ENCODE measurements at regions not wholly inside any gene's neighbourhood (a gene's known extent, or its start where the extent isn't known, plus 50 kb on each side); places are given as distances from the start of the nearest gene placed in this dataset.
"Not testable (repeated sequence)": the region's sequence is repeated elsewhere in the genome, so short reads cannot be mapped to it uniquely, and the experiment has no call there.

DNA sequence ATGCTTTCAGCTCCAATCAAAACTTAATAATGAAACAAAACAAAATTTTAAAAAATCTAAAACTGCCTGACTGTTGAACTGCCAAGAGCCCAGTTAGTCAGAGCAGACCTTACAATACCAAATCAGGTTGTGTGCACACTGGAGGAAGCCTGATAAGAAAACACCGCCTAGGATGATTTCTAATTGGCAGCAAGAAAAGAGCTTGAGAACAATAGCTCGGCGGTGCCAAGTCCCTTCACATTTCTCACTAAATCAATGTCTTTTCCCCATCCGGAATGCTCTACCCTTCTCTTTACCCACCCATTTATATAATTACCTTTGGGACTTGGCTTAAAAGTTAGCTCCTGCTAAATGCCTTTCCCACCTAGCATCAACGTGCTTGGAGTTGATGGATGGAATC lies 256.7 kb downstream of the C12orf75 start:
- DNase-seq (ENCODE audit: low read depth) = no peak
- no peak overlapping the region for H3K4me3 ChIP-seq (ENCODE audit: low read depth, low read length)
- no peak for TF ChIP-seq CTCF (IDR thresholded peaks at IDR 0.05; ENCODE audit: insufficient read depth, low read depth, low read length)

DNA sequence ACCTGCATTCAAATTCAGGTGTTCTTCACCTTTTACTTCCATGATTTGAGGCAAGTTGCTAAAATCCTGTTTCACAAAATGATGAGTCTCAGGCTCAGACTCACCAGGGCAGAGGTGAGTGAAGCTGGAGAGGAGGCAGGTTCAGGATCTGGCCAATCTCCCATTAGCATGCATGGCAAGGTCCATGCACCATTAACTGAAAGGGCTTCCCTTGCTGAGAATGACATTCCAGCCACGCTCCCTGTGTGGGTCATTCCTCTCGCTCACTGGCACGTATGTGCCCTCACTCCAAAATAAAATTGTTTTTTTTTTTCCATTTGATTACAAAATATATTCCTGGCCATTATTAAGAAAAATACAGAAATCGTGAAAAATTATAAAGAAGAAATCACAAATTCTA lies 257.6 kb downstream of the C12orf75 start:
- no peak for DNase-seq (ENCODE audit: low read depth)
- H3K4me3 ChIP-seq (ENCODE audit: low read depth, low read length) = no peak overlapping the region
- TF ChIP-seq CTCF (IDR thresholded peaks at IDR 0.05; ENCODE audit: insufficient read depth, low read depth, low read length) = no peak

DNA sequence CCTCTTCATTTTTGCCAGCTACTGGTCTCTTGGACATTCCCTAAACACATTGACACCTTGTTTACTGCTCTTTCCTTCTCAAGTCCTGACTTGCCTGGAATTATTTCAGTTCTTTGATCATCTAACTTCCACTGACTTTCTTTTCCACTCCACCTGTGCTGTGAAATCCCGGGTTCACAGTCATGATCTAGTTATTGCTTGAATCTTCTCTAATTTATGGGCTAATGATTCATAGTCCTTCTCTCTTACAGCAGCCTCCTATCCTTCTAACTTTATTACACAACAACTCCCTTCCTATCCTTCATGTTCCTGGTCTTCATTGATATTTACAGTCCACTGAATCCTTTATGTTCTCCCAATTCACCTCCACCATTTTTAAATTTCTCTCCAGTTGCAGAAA lies 260.1 kb downstream of the C12orf75 start:
- DNase-seq (ENCODE audit: low read depth) = peak; percentile 44
- H3K4me3 ChIP-seq (ENCODE audit: low read depth, low read length) = no peak overlapping the region
- TF ChIP-seq CTCF (IDR thresholded peaks at IDR 0.05; ENCODE audit: insufficient read depth, low read depth, low read length) = no peak

DNA sequence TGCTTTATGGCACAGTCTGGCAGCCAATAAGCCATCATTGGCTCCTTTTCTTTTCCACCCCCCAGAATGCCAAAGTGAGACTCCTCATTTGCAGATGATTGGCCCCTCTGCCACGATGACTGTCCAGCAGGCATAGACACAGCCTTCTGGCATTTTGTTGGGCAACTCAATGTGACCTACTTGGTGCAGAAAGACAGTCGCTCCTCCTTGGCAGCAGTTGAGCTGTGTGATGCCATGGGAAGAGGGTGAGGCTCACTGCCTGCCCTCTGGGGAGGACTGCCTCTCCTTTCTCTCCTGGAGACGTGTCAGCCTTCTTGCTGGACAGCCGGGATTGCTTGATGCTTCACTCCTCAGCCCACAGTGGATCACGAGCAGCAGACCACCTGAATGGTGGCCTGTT lies 264.9 kb downstream of the C12orf75 start:
- no peak for DNase-seq (ENCODE audit: low read depth)
- no peak for TF ChIP-seq CTCF (IDR thresholded peaks at IDR 0.05; ENCODE audit: insufficient read depth, low read depth, low read length)
- no peak overlapping the region for H3K4me3 ChIP-seq (ENCODE audit: low read depth, low read length)

DNA sequence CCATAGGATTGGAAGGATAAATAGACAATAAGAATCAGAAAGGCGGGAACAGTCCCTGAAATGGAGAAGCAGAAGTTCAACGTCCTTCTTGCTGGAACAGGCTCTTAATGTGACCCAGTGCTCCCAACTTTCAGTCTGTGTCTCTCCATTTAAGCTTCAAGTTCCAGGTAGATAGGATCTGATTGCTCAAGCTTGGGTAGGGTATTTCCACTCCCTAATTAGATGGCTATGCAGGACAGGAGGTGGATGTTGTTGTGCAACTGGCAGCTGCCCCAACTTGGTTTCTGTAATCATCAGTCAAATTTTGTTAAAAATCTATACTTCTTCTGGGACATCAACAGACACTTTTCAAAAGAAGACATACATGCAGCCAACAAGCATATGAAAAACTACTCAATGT lies 266.2 kb downstream of the C12orf75 start:
- H3K4me3 ChIP-seq (ENCODE audit: low read depth, low read length) = no peak overlapping the region
- no peak for DNase-seq (ENCODE audit: low read depth)
- TF ChIP-seq CTCF (IDR thresholded peaks at IDR 0.05; ENCODE audit: insufficient read depth, low read depth, low read length) = no peak

DNA sequence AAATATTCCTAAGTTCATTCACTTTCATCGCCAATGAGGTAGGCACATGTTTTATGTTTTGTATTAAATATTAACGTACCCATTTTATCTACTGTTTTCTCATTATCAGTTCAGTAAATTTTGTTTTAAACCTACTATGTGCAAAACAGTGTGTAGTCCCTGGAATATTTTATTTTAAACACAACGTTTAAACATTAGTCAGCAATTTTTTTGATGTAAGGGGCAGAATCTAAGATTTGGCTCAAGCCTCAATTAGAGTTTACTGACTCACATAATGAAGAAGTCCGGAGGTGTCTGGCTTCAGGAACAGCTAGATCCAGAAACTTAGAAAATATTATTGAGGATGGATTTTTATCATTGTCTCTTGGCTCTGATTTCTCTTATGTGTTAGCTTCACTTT lies 267.5 kb downstream of the C12orf75 start:
- TF ChIP-seq CTCF (IDR thresholded peaks at IDR 0.05; ENCODE audit: insufficient read depth, low read depth, low read length) = no peak
- no peak for DNase-seq (ENCODE audit: low read depth)
- H3K4me3 ChIP-seq (ENCODE audit: low read depth, low read length) = no peak overlapping the region

DNA sequence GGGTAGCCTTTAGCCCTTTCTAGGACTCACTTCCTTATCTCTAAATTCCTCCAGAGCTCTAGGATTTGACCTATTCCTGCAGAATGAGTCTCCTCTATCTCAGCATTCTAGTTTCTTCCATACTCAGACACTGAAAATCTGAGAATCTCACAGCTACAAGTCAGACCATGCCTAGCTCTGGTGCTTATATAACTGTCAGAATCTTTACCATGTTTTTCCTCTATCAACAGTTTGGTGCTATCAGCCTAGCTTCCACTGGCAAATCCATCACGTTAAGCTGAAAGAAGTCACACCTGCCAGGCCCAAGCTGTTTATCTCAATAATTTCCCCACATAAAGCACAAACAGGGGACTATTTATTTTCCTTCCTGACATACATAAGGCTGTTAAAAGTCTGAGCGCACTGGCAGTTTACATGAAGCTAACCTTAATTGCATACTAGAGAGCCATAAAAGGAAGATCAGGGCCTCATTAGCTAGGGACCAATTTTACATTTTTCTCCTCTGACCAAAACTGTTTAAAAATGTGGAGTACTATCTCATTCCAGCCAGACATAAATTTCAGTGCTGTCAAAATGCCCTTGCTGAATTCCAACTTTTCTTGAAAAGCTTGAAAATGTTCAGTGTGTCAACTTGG lies 270.5 kb downstream of the C12orf75 start:
- TF ChIP-seq CTCF (IDR thresholded peaks at IDR 0.05; ENCODE audit: insufficient read depth, low read depth, low read length) = no peak
- peak; percentile 29 for DNase-seq (ENCODE audit: low read depth)
- no peak overlapping the region for H3K4me3 ChIP-seq (ENCODE audit: low read depth, low read length)

DNA sequence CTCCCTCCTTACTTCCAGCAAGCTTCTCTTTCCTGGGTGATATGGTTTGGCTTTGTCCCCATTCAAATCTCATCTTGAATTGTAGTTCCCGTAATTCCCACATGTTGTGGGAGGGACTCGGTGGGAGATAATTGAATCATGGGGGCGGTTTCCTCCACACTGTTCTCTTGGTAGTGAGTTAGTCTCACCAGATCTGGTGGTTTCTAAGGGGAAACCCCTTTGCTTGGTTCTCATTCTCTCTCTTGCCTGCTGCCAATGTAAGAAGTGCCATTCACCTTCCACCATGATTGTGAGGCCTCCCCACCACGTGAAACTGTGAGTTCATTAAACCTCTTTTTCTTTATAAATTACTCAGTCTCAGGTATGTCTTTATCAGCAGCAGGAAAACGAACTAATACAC lies 271.8 kb downstream of the C12orf75 start:
- H3K4me3 ChIP-seq (ENCODE audit: low read depth, low read length); DNase-seq (ENCODE audit: low read depth): not testable (repeated sequence)

DNA sequence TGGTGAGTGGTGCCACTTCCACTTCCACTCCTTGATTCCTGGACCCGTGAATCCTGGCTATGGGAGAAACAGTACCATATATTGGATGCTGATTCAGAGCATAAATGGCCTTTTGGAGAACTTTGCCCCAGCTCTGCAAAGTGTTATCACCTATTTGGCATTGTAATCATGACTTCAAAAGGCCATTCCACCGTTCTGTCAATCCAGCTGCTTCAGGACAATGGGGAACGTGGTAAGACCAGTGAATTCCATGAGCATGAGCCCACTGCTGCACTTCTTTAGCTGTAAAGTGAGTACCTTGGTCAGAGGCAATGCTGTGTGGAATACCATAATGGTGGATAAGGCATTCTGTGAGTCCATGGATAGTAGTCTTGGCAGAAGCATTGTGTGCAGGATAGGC lies 273.8 kb downstream of the C12orf75 start:
- DNase-seq (ENCODE audit: low read depth); H3K4me3 ChIP-seq (ENCODE audit: low read depth, low read length): not testable (repeated sequence)

- DNase-seq (ENCODE audit: low read depth); H3K4me3 ChIP-seq (ENCODE audit: low read depth, low read length): not testable (repeated sequence)
Measured at GRCh38 chr12:105606613-105607012, 276.1 kb downstream of the C12orf75 start.

DNA sequence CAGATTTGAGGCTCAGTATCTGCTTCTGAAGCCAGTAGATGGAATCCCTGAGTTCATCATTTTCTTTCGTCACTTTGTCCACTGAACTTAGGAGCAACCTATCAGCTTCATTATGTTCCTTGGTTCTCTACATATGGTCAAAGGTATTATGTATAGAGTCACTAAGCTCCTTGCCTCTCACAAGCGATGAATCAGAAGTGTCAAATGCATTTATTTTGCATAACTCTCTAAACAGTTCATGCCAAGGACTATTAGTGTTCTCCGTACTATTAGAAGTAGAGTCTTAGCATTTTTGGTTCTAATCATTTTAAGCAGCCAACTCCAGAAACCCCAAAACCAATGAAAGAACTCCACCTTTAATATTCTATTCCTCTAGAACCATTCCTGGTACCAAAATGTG lies 278.5 kb downstream of the C12orf75 start:
- not testable (repeated sequence) for H3K4me3 ChIP-seq (ENCODE audit: low read depth, low read length); DNase-seq (ENCODE audit: low read depth)

All from fibroblast of villous mesenchyme (primary cell).